ENCODE measurements at regions not wholly inside any gene's neighbourhood (a gene's known extent, or its start where the extent isn't known, plus 50 kb on each side); places are given as distances from the start of the nearest gene placed in this dataset.
"Not testable (repeated sequence)": the region's sequence is repeated elsewhere in the genome, so short reads cannot be mapped to it uniquely, and the experiment has no call there.

DNA sequence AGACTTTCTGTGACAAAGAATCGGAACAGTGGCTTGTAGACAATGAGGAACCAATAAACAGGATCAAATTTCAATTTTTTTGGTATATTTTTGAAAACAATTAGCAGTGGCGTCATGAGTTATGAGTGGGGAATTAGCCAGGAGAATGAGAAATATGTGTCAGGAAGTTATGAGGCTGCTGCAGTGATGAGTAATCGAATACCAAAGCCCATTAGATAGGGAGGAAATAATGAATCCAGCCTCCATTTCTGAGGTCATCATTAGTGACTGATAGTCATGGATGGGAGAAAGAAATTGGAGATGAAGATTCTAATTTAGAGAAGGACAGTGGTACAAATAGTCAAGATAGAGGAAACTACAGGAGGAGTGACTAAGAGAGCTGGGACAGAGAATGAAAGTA, 673.1 kb upstream of the VRK2 start:
- no peak overlapping the region for H3K27ac Mint-ChIP-seq
- H3K4me1 Mint-ChIP-seq (ENCODE audit: low read depth), result no peaks in the 10 kb centered on the region
- H3K27me3 Mint-ChIP-seq, result no peaks in the 10 kb centered on the region
- H3K36me3 Mint-ChIP-seq, result no peaks in the 10 kb centered on the region
- CTCF ChIA-PET, result no interaction called here
- intact Hi-C loops (cut with micrococcal nuclease), result no loop called here
- POLR2A ChIA-PET, result no interaction called here
- DNase-seq, result no peak
- no peak overlapping the region for H3K4me3 Mint-ChIP-seq
- peaks cover 28% of the 10 kb centered on the region for H3K9me3 Mint-ChIP-seq

DNA sequence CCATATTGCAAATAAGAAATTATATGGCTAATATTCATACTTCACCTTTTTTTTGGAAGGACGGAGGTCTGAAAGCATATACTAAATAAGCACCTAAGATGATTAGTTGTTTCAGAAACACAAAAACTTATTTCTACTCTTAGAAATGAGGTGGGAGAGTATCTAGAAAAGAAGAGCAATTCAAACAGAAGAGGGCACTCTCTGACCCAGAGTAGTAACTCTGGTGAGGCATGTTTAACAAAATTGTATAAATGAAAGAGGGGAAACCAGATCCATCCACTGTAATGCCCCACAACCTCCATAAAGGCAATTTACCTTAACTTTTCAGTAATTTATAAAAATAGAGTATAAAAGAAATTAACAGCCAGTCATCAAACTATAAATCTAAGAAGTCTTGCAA, 669.6 kb upstream of the VRK2 start:
- ChIA-PET POLR2A (no interaction called here), CTCF (no interaction called here)
- no peaks in the 10 kb centered on the region for H3K36me3 Mint-ChIP-seq
- peaks cover 22% of the 10 kb centered on the region for H3K9me3 Mint-ChIP-seq
- intact Hi-C loops (cut with micrococcal nuclease), result no loop called here
- no peaks in the 10 kb centered on the region for H3K27me3 Mint-ChIP-seq
- no peaks in the 10 kb centered on the region for H3K4me1 Mint-ChIP-seq (ENCODE audit: low read depth)
- H3K4me3 Mint-ChIP-seq, result no peak overlapping the region
- H3K27ac Mint-ChIP-seq, result no peak overlapping the region
- no peak for DNase-seq

DNA sequence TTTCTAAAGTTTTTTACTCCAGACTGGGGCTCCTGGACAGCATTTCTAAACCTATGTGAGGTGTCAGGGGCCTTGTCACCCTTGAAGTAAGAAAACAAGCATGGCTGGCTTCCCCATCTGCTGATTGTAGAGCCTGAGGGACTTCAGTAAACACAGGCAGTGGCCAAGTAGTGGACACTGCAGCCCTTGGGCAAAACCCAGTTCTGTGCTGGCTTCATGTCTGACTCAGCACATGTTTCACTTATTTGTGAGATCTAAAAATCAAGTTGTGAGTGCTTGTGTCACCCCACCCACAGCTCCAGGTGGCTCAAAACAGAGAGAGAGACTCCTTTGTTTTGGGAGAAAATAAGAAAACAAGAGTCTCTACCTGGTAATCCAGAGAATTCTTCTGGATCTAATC, 660.3 kb upstream of the VRK2 start:
- no peak for DNase-seq
- intact Hi-C loops (cut with micrococcal nuclease), result no loop called here
- ChIA-PET CTCF (no interaction called here), POLR2A (no interaction called here)
- H3K36me3 Mint-ChIP-seq, result no peaks in the 10 kb centered on the region
- no peaks in the 10 kb centered on the region for H3K27me3 Mint-ChIP-seq
- peaks cover 55% of the 10 kb centered on the region for H3K9me3 Mint-ChIP-seq
- no peaks in the 10 kb centered on the region for H3K4me1 Mint-ChIP-seq (ENCODE audit: low read depth)
- no peak overlapping the region for H3K27ac Mint-ChIP-seq
- H3K4me3 Mint-ChIP-seq, result no peak overlapping the region

DNA sequence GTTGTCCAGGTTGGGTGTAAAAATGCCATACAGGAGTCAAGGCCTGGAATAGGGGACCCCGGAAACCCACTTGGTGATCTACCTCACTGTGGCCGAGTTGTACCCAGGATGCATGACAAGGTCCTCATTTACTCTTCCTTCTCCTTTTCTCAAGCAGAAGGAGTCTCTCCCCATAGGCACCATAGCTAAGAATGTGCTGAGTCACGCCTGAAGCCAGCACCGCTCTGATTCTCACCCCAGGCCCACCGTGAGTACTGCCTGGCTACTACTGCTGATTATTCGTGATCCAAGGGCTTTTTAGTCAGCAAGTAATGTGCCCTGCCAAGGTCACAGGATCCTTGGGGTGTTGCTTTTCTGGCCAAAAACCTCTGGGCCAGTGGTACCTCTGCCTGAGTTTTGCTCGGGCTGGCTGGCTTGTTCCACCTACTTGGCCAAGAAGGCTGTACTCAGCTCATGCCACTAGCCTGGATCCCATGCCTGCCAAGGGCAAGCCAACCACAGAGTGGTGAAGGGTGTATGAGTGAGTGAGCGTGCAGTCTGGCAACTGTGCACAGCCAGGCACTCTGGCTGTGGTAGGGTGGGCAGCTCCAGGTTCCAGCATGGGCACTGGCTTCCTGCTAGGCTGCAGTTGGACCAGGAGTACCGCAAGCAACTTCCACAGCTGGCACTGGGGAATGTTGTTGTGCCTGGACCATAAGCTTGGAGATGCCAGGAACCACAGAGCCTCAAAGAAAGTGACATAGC, 650.1 kb upstream of the VRK2 start:
- H3K36me3 Mint-ChIP-seq, result peaks cover 1% of the 10 kb centered on the region
- ChIA-PET CTCF (no interaction called here), POLR2A (no interaction called here)
- H3K27me3 Mint-ChIP-seq, result no peaks in the 10 kb centered on the region
- no peak for DNase-seq
- no peak overlapping the region for H3K4me3 Mint-ChIP-seq
- no peak overlapping the region for H3K27ac Mint-ChIP-seq
- H3K9me3 Mint-ChIP-seq, result peaks cover 43% of the 10 kb centered on the region
- H3K4me1 Mint-ChIP-seq (ENCODE audit: low read depth), result no peaks in the 10 kb centered on the region
- intact Hi-C loops (cut with micrococcal nuclease), result no loop called here

DNA sequence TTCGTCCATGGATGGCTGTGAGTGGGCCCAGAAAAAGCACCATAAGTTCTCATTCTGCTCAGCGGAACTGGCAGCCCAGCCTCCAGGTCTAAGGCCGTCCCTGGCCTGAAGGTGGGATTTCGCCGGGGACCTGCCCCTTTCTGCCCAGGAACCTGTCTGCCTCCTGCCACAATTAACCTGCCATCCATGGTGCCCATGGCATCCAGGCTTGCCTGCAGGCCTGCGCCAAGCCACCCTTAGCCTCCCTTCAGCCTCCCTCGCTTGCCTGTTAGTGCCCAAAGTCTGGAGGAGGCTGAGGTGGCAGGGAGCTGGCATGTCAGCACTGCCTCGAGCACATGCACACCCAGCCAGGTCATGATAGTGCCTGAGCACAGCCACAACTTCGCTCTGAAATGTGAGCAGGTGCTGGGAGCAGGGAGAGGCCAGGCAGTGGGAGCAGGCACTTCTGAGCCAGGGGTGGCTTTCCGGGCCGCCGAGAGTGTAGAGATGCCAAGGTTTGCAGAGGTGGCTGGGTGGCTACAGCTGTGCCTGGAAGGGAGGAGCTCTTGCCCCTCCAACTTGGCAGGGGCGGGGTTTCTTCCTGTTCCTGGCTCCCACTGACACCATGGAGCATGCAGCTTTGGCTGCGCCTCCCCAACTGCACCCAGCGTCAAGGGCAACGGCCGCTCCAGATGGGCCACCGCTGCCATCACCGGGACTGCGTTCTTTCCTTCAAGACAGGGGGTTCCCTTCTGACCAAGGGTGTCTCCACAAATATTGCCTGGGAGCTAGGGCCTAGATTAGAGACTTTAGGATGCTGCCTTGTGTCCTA, 648.9 kb upstream of the VRK2 start:
- no peaks in the 10 kb centered on the region for H3K27me3 Mint-ChIP-seq
- CTCF ChIA-PET, result no interaction called here
- H3K4me3 Mint-ChIP-seq, result no peak overlapping the region
- no peak overlapping the region for H3K27ac Mint-ChIP-seq
- H3K9me3 Mint-ChIP-seq, result peaks cover 36% of the 10 kb centered on the region
- intact Hi-C loops (cut with micrococcal nuclease), result no loop called here
- H3K4me1 Mint-ChIP-seq (ENCODE audit: low read depth), result no peaks in the 10 kb centered on the region
- POLR2A ChIA-PET, result no interaction called here
- no peak for DNase-seq
- peaks cover 1% of the 10 kb centered on the region for H3K36me3 Mint-ChIP-seq

DNA sequence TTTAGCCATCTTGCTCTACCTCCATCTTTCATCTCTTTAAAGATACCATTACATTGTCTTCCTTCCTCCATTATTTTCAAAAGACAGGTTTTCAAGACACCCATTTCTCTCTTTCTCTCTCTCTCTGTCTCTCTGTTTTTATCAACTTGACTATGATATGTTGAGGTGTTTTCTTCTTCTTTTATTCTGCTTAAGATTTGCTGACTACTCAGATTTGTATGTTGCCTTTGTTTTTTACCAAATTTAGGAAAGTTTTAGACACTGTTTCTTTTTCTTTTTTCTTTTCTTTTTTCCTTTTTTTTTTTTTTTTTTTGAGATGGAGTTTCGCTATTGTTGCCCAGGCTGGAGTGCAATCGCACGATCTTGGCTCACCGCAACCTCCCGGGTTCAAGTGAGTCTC, 647.5 kb upstream of the VRK2 start:
- CTCF ChIA-PET, result no interaction called here
- H3K9me3 Mint-ChIP-seq, result peaks cover 37% of the 10 kb centered on the region
- no peaks in the 10 kb centered on the region for H3K4me1 Mint-ChIP-seq (ENCODE audit: low read depth)
- no peak overlapping the region for H3K4me3 Mint-ChIP-seq
- no peaks in the 10 kb centered on the region for H3K27me3 Mint-ChIP-seq
- peaks cover 1% of the 10 kb centered on the region for H3K36me3 Mint-ChIP-seq
- intact Hi-C loops (cut with micrococcal nuclease), result no loop called here
- H3K27ac Mint-ChIP-seq, result no peak overlapping the region
- POLR2A ChIA-PET, result no interaction called here
- no peak for DNase-seq

DNA sequence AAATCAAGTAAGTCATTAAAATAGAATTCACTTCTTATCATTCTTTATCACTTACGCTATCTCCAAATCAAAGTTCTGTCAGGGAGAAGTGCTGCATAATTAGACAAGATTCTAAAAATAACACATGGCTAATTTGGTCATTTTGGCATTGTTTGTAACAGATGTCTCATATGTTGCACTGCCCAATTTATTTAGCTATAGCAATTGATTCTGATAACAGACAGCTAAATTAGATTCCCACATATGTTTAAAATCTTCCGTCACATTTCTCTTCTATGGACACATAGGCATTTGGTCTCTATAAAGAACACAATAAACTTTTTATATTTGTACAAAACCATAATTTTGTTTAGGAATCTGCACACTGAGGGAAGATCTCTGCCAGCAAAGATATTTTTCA, 644.5 kb upstream of the VRK2 start:
- H3K36me3 Mint-ChIP-seq, result no peaks in the 10 kb centered on the region
- intact Hi-C loops (cut with micrococcal nuclease), result no loop called here
- H3K27ac Mint-ChIP-seq, result no peak overlapping the region
- ChIA-PET CTCF (no interaction called here), POLR2A (no interaction called here)
- no peaks in the 10 kb centered on the region for H3K4me1 Mint-ChIP-seq (ENCODE audit: low read depth)
- no peak overlapping the region for H3K4me3 Mint-ChIP-seq
- H3K9me3 Mint-ChIP-seq, result peaks cover 19% of the 10 kb centered on the region
- no peak for DNase-seq
- H3K27me3 Mint-ChIP-seq, result no peaks in the 10 kb centered on the region

DNA sequence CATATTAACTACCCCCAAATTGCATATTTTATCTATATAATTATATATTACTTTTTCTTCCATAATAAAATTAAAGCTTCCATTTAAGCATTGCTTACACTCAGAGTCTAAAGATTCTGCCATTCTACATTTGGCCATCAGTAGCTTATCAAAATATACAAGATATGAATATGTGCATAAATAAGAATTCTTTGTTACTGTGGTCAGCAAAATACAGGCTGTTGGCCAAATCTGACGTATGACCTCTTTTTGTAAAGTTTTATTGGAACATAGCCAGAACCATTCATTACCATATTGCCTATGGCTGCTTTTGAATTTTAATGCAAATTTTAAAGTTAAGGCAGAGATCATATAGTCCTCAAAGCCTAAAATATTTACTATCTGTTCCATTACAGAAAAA, 643.9 kb upstream of the VRK2 start:
- POLR2A ChIA-PET, result no interaction called here
- no peak overlapping the region for H3K4me3 Mint-ChIP-seq

DNA sequence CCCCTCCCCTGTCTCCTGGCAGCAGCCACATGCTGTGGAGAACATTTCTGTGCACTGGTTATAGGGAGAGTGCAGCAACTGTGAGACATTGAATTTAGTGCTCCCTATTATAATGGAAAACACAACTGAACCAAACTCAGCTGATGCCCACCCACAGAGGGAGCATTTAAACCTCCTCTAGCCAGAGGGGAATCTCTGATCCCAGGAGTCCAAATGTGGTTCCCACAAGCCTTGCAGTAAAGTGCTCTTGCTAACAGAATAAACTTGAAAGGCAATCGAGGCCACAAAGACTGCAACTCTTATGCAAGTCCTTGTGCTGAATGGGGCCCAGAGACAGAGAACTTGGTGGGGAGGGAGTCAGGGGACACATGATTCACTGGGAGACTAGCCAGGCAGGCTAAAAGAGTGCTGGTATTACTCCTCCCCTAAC, 638.8 kb upstream of the VRK2 start:
- no peak for DNase-seq
- ChIA-PET POLR2A (no interaction called here), CTCF (no interaction called here)
- H3K27ac Mint-ChIP-seq, result no peak overlapping the region
- no peaks in the 10 kb centered on the region for H3K36me3 Mint-ChIP-seq
- intact Hi-C loops (cut with micrococcal nuclease), result no loop called here
- H3K4me1 Mint-ChIP-seq (ENCODE audit: low read depth), result no peaks in the 10 kb centered on the region
- H3K9me3 Mint-ChIP-seq, result peaks cover 31% of the 10 kb centered on the region
- no peaks in the 10 kb centered on the region for H3K27me3 Mint-ChIP-seq
- H3K4me3 Mint-ChIP-seq, result no peak overlapping the region

More for the DNA sequence above, 643.9 kb upstream of the VRK2 start:
- Mint-ChIP-seq H3K27me3 (no peaks in the 10 kb centered on the region), H3K36me3 (no peaks in the 10 kb centered on the region), H3K27ac (no peak overlapping the region), H3K9me3 (peaks cover 15% of the 10 kb centered on the region), H3K4me1 (ENCODE audit: low read depth) (no peaks in the 10 kb centered on the region)
- intact Hi-C loops (cut with micrococcal nuclease), result no loop called here
- CTCF ChIA-PET, result no interaction called here
- no peak for DNase-seq

DNA sequence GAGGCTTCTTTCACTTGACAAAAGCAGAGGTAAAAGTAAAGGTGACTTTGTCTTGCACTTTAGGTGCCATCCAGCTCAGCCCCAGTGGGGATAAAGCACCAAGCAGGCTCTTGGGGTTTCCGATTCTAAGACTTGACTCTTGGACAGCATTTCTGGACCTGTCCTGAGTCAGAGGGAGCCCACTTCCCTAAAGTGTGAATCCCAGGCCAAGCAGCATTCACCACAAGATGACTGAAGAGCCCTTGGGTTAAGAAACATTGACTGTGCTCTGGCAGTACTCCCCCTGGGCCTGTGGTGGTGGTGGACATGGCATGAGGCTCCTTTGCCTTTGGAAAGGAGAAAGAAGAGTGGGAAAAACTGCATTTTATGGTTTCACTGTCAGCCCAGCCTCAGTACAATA, 638.0 kb upstream of the VRK2 start:
- Mint-ChIP-seq H3K36me3 (no peaks in the 10 kb centered on the region), H3K4me3 (no peak overlapping the region), H3K27me3 (no peaks in the 10 kb centered on the region), H3K9me3 (peaks cover 35% of the 10 kb centered on the region), H3K27ac (no peak overlapping the region), H3K4me1 (ENCODE audit: low read depth) (no peaks in the 10 kb centered on the region)
- no peak for DNase-seq
- intact Hi-C loops (cut with micrococcal nuclease), result no loop called here
- ChIA-PET CTCF (no interaction called here), POLR2A (no interaction called here)

DNA sequence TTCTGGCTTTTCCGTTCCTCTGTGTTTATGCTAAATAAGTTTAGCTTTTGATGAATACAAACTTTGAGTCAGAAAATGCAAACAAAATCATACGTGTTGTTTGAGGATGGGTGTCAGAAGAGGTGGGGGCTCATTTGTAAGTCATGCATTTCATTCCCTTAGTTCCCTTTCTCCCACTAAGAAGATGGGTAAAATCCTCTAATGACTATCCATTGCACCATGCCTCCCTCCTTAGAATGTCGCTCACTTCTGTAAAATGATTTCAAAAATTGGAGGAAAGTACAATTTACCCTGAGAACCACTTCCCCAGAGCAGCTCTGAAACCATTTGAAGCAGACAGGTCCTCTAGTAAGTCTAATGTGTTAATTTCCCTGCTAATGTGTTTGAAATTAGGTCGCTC, 629.6 kb upstream of the VRK2 start:
- H3K4me1 Mint-ChIP-seq (ENCODE audit: low read depth), result no peaks in the 10 kb centered on the region
- H3K4me3 Mint-ChIP-seq, result no peak overlapping the region
- H3K27me3 Mint-ChIP-seq, result no peaks in the 10 kb centered on the region
- no peak for DNase-seq
- peaks cover 33% of the 10 kb centered on the region for H3K9me3 Mint-ChIP-seq
- POLR2A ChIA-PET, result no interaction called here
- no peak overlapping the region for H3K27ac Mint-ChIP-seq
- no peaks in the 10 kb centered on the region for H3K36me3 Mint-ChIP-seq
- CTCF ChIA-PET, result no interaction called here
- intact Hi-C loops (cut with micrococcal nuclease), result no loop called here

DNA sequence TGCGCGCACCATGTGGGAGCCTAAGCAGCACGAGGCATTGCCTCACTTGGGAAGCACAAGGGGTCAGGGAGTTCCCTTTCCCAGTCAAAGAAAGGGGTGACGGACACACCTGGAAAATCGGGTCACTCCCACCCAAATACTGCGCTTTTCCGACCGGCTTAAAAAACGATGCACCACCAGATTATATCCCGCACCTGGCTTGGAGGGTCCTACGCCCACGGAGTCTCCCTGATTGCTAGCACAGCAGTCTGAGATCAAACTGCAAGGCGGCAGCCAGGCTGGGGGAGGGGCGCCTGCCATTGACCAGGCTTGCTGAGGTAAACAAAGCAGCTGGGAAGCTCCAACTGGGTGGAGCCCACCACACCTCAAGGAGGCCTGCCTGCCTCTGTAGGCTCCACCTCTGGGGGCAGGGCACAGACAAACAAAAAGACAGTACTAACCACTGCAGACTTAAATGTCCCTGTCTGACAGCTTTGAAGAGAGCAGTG, 627.7 kb upstream of the VRK2 start:
- H3K27me3 Mint-ChIP-seq; H3K36me3 Mint-ChIP-seq; H3K4me1 Mint-ChIP-seq (ENCODE audit: low read depth); CTCF ChIA-PET; DNase-seq; POLR2A ChIA-PET; intact Hi-C loops (cut with micrococcal nuclease); H3K27ac Mint-ChIP-seq; H3K4me3 Mint-ChIP-seq: not testable (repeated sequence)
- peaks cover 19% of the 10 kb centered on the region for H3K9me3 Mint-ChIP-seq

DNA sequence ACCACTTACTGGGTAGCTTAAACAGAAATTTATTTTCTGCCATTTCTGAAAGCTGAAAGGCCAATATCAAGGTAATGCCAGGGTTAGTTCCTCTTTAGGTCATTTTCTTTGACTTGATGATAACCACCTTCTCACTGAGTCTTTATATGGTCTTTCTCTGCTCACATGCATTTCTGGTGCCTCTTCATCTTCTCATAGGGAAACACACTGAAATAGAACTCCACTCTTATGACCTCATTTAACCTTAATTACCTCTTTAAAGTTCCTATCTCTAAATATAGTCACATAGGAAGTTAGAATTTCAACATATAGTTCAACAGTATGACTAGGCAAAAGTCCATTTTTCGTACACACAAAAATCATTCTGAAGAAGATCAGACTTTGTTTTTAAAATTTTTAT, 616.8 kb upstream of the VRK2 start:
- Mint-ChIP-seq H3K4me1 (ENCODE audit: low read depth) (no peaks in the 10 kb centered on the region), H3K9me3 (peaks cover 14% of the 10 kb centered on the region), H3K4me3 (no peak overlapping the region), H3K27ac (no peak overlapping the region), H3K36me3 (no peaks in the 10 kb centered on the region), H3K27me3 (no peaks in the 10 kb centered on the region)
- CTCF ChIA-PET, result no interaction called here
- DNase-seq, result no peak
- intact Hi-C loops (cut with micrococcal nuclease), result no loop called here
- POLR2A ChIA-PET, result no interaction called here
